NCI-H460 (cell line): ENCODE measurements at regions not wholly inside any gene's neighbourhood (a gene's known extent, or its start where the extent isn't known, plus 50 kb on each side); places are given as distances from the start of the nearest gene placed in this dataset.

Experiments
- DNase-seq: peaks from one replicate; pipeline ENCODE4 v3.0.0-alpha.2; 2016; ENCODE audit warnings: low read depth; ENCODE audit errors: extremely low read depth

DNA sequence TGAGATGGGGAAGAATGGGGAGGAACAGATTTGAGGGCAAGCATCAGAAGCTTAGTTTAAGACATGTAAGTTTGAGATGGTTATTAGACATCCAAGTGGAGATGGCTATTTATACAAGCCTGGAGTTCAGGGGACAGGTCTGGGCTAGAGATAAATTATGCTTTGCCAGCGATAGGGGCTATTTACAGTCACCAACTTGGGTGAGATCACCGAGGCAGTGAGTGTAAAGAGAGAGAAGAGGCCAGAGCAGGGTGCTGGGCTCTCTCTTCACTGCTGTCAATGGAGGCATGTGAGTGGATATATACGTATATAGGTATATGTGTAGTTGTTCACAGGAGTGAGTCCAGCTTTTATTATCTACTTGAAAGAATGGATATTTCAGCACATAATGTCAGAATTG lies 81.0 kb downstream of the QPCT start:
- no peak for DNase-seq

DNA sequence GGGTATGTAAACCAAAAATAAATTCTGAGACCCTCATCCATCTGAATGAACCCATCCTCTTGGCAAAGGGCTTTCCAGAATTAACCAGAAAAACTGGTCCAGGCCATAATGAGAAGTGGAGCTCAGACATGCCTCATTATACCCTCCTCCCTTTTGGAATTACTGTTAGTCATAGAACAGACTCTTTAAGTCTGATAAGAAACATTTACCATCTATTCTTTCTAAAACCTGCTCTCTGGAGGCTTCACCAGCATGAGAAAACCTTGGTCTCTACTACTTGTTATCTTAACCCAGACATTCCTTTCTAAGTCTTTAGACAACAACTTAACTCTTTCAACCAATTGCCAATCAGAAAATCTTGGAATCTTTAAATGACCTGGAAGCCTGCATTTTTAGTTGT lies 82.8 kb downstream of the QPCT start:
- no peak for DNase-seq

DNA sequence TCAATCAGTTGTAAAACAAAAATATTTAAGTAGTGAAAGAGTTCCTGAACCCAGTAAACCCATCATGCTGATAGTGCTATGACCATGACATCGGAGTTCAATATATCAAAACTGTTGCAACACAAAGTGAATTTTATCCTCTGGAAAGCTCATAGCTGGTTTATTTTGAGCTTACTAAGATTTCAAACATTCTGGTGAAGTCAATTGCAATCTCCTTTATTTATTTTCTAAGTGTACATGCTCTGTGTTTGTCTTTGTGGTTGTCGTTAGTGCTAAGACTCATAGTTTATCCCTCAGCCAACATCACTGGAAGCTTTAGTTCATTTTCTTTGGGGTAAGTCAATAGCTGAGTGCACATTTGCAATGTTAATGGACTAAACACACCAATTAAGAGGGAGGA lies 91.9 kb downstream of the QPCT start:
- DNase-seq = no peak

DNA sequence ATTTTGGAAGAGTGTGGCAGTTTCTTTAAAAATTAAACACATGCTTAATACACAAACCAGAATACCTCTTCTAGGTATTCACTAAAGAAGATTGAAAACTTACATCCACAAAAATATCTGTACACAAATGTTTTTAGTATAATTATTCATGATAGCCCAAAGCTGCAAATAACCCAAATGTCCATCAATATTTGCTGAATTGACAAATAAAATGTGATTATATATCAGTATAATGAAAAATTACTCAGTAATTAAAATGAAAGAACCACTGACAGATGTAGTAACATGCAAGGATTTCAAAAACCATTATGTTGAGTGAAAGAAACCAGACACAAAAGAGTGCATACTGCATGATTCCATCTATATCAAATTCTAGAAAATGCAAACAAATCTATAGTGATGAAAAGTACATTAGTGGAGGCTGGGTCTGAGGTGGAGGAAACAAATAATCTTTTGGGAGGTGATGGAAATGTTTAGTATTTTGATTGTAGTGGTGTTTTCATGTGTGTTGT lies 94.8 kb downstream of the QPCT start:
- DNase-seq = no peak

DNA sequence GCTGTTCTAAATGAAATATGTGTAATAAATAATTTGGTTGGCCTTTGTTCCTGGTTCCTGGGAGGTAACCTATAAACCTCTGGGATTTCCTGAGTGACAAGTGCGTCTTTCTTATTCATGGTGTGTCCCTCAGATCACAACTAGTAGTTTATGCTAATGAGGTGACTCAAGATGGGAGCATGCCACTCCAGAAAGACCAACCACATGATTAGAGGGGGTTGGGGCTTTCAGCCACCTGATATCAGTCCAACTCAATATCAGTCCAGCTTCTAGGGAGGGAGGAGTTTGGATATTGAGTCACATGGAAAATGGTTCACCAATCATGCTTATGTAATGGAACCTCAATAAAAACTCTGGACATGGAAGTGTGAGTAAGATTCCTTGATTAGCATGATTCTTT lies 96.6 kb downstream of the QPCT start:
- DNase-seq = no peak

DNA sequence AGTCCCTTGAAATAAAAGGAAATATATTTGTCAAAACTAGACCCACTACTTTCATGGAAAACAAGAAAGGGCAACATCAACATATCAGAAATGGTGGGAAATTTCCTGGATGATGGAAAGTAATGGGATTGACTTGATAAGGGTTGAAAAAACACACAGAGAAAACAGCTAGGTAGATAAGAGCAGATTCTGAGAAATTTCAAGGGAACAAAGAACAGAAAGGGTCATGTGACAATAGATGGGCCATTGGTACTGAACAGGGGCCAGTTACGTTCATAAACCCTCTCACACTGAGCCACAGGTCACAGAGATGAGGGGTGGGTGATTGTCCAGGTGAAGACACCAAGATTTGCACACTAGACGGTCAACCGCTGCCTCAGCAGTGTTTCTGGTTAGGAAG lies 98.7 kb downstream of the QPCT start:
- no peak for DNase-seq

DNA sequence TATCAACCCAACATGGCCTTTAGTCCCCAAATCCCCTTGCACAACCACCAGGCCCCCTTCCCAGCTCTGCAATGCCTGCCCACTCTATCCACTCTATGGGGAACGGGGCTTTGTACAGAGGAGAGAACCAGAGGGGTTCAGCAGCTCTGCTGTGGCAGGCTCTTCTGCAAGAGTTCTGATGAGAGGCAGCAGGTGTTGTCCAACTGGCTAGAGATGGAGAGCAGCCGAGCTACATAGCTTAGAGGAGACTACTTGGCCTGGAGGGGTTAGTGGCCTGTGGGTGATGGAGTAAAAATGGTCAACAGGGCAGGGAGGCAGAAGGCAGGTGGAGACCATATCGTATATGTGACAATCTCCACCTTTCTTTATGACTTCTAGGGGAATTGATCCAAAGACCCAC lies 103.0 kb downstream of the QPCT start:
- no peak for DNase-seq

DNA sequence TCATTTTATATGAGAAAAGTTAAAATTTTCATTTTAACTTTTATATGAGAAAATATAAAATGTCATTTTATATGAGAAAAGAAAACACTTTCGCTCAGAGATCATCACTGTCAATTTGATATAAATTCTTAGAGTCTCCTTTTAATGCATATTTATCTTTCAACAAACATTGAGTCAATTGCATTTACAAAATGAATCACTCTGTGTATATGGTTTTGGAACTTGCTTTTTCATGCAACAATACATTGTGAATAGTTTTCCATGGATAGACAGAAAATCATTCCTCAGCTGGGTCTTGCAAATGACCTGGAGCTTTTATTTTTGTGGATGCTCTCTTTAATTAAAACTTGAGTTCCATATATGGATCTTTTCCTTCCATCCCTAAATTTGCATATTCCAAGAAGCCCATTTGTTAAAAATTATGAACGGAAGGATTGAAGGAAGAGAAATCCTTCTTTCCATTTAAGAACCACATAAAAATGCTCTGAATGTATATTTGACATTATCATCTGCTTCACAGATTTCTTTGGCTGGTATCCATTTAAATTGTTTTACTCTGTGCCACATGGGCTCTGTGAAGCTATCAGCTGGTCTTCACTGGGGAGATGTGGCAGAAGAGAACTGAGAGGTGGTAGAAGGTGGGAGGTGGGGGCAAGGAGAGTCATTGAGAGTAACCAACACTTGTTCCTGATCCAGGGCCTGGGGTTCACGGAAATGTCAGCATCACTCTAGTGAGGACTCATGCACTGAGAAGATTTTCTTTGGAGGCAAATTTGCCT lies 104.1 kb downstream of the QPCT start:
- no peak for DNase-seq

DNA sequence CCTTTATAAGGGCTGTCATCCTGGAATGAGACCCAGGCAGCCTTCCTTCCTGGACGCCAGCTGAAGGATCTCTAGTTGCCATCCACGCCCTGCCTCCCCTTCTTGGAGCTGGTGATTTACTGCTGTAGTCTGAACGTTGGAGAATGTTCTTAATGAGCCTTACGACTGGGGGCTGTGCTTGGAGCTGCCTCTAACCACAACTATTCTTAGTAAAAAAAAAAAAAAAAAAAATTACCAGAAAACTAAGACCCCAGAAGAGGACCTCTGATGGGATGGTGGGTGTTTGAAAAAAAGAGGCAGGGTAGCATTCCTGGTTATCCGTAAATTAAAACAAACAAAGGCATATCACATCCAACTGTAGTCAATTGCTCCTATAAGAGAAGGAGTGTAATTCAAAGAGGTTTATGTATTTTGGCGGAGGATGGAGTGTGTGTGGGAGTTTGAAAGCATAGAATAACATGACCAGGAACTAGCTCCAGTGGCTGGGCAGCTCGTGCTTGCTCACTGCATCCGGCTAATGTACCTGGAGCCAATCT lies 105.4 kb downstream of the QPCT start:
- DNase-seq = no peak

DNA sequence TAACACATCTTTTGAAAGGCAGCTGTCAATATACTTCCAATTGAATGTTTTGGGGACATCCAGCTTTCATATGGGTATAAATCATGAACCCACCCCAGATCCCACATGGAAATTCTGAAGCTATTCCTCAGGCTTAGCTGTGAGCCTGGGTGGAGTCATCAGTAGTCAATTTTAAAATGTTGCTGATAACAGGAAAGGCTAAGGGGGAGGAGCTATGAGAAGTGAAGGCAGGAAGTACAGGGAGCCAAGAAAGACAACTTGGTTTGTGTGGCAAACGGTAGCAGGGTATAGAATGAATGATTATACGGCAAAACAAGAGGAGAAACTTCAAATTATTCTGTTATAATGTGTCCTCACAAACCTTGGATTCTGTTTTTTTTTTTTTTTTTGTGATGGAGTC lies 108.6 kb downstream of the QPCT start:
- no peak for DNase-seq

DNA sequence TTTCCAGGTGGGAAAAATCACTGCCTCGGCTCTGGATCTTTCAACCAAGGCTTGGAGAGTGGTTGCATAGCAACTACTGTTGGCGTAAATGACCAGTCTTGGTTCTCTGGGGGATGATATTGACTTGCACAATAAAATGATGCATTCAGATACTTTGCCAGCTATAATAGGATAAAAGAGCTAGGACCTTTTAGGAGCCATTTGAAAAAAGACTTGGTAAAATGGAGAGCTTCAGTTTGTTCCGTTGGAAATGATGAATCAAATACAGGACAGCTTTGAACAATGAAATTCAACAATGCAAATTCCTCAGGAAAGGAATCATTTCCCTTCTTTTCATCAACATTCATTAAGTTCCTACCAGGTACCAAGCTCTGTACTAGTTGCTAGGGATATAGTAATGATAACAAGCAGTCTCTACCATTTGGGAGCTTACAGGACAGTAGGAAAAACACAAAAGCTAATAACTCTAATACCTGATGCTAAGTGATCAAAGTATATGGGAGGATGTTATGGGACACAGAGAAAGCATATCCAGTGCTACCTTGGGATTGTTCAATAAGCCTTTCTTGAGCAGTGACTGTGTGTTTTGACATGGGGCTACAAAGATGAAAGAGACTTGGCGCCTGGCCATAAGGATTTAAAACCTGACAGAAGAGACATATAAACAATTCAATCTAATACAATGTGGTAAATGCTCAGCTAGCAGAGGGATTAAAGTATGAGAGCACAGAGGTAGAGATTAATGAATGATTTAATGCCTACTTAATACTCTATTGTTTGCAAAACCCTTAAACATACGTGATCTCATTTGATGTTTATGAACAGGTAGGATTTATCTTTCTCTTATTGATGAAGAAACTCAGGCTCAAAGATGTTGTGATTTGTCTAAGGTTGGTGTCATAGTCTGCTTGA lies 110.7 kb downstream of the QPCT start:
- DNase-seq = no peak

DNA sequence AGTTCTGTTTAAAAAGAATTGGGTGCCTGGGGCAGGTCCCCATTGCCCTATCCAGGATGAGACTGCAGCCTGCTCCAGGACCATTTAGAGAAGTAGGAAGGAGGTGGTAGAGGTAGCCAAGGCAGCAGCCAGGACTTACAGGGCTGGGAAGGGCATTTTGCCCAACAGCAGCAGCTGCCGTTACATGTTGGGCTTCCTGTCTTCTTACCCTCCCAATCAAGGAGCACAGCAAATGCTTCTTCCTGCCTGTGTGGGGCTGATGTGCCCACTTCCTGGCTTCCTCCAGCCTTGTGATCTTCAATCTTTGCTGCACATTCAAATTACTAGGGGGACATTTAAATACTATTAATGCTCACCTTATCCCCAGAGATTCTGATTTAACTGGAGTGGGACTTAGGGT lies 112.0 kb downstream of the QPCT start:
- DNase-seq = no peak

DNA sequence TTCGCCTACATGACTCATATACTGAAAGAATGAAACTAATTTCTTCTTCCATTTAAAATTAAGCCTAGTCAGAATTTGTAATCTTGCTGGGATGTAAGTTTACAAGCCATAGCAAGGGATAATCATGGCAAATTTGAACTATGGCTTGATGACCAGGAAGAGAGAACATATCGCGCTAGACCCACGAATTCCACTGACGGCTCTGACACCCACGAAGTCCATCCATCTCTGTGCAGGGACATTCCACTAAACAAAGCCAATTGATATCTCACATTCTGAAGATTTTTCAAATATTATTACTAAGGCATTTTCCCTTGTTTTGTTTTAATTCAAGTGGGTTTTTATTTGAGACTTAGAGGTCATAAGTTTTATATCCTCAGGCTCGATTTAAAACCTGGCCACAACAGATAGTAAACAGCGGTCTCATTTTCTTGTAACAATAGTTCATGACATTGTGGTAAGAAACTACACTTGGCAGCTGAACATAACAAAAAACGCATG lies 113.0 kb downstream of the QPCT start:
- no peak for DNase-seq

DNA sequence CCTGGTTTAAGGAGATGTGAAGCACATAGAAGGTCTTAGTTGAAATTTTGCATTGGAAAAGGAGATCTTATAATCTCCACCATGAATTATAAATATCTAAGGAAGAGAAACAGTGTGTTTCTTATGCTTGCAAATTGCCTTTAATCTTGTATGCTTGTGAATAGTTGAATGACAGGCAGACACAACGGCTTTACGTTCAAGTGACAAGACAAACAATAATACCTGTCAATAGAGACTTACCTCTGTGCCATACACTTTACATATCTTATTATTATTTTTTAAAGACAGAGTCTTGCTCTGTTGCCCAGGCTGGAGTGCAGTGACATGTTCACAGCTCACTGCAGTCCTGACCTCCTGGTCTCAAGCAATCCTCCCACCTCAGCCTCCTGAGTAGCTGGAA lies 113.7 kb downstream of the QPCT start:
- DNase-seq = no peak

DNA sequence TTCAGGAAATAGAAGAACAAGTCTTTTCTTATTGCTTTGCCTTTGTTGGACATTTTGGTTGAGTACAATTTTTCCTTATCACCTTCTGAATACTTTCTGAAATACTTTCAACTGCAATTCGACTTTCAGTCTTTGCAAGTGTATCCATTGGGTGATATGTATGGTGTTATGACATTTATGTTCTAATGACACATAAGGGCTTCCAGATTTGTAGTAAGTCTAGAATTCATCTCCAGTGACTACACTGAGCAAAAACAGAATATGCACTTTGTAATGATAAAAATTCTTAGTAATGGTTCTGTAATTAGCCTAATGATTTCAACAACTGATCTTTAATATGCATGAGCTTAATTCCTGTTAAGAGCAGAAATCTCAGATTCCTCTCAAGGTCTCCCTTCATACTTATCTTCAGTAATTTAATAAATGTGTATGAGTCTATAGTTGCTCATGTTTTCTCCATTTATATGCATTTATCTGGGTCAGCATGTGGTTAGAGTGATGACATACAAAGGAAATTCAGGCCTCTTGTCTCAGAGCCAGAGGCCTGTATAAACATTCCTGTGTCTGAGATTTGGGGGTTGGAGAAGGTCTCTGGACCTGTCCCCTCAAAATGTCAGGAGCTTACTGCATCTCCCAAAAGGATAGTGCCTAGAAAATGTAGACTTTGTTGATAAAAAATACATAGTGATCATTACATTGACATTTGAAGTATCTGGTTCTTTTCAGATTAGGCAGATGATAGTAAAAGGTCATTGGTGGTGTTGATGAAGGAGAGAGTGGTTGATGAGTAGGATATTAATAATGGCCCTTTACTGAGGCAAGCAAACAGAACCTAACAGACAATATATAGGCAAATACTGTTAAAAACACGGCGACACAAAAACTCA lies 114.9 kb downstream of the QPCT start:
- DNase-seq = no peak

DNA sequence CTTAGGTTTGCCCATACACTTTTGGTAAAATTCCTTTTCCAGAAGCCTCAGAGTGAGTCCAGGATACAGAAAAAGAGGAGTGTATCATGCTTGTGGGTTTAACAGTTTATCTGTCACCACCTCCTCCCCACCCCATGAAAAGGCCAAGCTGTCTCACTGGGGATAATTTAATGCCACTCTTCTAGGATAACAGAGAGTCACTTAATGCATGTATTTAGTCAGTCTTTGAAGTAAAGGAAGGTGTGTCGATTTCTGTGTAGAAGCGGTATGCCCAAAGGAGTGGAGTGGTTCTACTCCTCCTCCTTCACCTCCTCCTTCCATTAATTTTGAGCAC lies 116.4 kb downstream of the QPCT start:
- no peak for DNase-seq

DNA sequence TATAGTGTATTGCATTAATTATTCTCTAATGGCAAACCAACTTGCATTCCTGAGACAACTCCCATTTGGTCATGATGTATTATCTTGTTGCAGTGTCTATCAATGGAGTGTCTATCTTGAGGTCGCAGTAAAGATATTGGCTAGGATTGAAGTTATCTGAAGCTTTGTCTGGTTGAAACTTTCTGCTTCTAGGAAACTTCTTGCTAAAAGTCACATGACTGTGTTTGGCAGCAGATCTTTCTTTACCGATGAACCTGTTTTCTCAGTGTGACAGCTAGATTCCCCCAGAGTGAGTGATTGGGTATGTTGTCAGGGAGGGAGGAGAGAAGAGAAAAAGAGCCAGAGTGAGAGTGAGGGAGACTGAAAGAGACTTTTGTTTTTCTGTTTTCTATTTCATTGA lies 119.6 kb downstream of the QPCT start:
- no peak for DNase-seq

DNA sequence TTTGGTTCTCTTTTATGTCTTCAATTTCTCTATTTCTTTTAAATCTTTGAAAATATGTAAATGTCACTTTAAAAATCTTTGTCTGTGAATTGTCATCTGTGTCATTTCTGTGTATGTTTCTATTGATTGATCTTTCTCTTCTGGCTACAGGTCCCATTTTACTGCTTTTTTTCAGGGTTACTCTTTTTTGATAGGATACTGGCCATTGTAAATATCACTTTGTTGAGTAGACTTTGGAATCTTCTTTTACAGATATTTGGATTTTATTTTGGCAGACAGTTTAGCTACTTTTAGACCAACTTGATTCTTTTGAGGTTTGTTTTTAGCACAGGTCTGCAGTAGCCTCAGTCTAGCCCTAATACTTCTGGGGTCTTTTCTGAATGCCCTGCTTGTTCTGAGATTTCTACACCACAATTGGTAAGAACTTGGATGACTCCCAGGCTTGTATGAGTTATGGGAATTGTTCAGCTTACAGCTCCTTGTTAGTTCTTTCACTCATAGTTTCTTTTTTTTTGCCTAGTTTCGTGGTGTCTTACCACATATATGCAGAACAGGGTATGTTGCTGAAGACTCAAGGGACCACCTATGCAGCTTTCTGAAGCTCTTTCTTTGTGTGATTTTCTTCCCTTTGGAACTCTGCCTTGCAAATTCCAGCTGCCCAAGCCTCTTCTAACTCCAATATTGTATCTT lies 122.2 kb downstream of the QPCT start:
- DNase-seq = no peak

DNA sequence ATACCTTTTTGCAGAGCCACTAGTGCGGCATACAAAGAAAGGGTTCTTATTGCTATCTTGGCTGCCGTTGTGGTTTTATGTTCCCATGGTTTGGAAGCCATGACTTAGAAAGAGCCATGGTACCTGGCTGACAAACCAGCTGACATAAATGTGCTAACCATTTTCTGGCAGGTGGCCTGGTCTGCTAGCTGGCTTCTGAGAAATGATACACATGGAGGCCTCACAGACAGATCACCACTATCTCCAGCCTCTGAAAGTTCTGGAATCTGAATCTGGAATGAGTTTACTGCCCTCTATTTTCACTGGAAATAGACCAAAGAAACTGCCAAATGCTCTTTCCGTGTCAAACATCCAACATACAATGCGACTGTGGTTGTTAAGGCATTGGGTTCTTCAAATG lies 123.7 kb downstream of the QPCT start:
- DNase-seq = no peak

DNA sequence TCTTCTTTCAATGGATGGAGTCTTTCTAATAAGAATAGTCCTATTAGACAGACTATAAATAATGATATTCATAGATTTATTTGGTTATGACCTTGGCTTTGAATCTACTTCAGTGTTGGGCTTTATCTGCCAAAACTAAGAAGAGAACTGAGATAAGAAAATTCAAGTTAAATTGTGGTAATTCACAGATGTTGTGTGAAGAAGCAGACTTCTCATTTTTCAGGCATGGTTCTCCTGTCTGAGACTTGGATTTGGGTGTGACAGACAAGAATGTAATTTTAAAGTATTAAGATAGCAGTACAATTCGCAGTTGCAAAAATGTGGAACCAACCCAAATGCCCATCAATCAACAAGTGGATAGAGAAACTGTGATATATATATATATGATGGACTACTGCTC lies 124.7 kb downstream of the QPCT start:
- no peak for DNase-seq
